ENCODE measurements at regions not wholly inside any gene's neighbourhood (a gene's known extent, or its start where the extent isn't known, plus 50 kb on each side); places are given as distances from the start of the nearest gene placed in this dataset.

GRCh38 chr2:65577654-65578053 lies 145.3 kb upstream of the SPRED2 start:
- TF ChIP-seq, protein P1, sequence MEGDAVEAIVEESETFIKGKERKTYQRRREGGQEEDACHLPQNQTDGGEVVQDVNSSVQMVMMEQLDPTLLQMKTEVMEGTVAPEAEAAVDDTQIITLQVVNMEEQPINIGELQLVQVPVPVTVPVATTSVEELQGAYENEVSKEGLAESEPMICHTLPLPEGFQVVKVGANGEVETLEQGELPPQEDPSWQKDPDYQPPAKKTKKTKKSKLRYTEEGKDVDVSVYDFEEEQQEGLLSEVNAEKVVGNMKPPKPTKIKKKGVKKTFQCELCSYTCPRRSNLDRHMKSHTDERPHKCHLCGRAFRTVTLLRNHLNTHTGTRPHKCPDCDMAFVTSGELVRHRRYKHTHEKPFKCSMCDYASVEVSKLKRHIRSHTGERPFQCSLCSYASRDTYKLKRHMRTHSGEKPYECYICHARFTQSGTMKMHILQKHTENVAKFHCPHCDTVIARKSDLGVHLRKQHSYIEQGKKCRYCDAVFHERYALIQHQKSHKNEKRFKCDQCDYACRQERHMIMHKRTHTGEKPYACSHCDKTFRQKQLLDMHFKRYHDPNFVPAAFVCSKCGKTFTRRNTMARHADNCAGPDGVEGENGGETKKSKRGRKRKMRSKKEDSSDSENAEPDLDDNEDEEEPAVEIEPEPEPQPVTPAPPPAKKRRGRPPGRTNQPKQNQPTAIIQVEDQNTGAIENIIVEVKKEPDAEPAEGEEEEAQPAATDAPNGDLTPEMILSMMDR (IDR thresholded peaks at IDR 0.05) = no peak
- no peak for TF ChIP-seq POLR2A (IDR thresholded peaks at IDR 0.05)
